Brain microvascular endothelial cell (primary cell): ENCODE measurements at regions not wholly inside any gene's neighbourhood (a gene's known extent, or its start where the extent isn't known, plus 50 kb on each side); places are given as distances from the start of the nearest gene placed in this dataset.

ENCODE experiments used
- DNase-seq: peaks from one replicate; pipeline ENCODE4 v3.0.0-alpha.2; 2020
- H3K27ac ChIP-seq: fragments of 250-450 bp; sonication (Bioruptor Pico); 2 replicates; pipeline ENCODE4 v1.5.1; 2020; ENCODE audit warnings: mild to moderate bottlenecking, moderate library complexity
- H3K27me3 ChIP-seq: fragments of 250-450 bp; sonication (Bioruptor Pico); replicated peaks from 2 replicates; pipeline ENCODE4 v1.5.1; 2020; ENCODE audit warnings: mild to moderate bottlenecking
- H3K36me3 ChIP-seq: fragments of 250-450 bp; sonication (Bioruptor Pico); replicated peaks from 2 replicates; pipeline ENCODE4 v1.5.1; 2020; ENCODE audit warnings: mild to moderate bottlenecking
- H3K4me3 ChIP-seq: 2 replicates; pipeline ENCODE4 v1.5.1; 2011; ENCODE audit warnings: low read depth, mild to moderate bottlenecking, control low read depth, low read length, moderate library complexity
- in situ Hi-C: cut with HindIII; loops from 2 replicates; pipeline ENCODE4 v1.10.0; 2017; ENCODE audit warnings: low sequenced_read_pairs, low pct_ligation_motif_present
- TF ChIP-seq, protein P1 (sequence below): IDR thresholded peaks from 2 replicates; pipeline ENCODE4 v1.5.1; 2011; ENCODE audit warnings: low read depth, mild to moderate bottlenecking, moderate library complexity, low read length, control low read depth, inconsistent platforms; ENCODE audit errors: missing control alignments

DNA sequence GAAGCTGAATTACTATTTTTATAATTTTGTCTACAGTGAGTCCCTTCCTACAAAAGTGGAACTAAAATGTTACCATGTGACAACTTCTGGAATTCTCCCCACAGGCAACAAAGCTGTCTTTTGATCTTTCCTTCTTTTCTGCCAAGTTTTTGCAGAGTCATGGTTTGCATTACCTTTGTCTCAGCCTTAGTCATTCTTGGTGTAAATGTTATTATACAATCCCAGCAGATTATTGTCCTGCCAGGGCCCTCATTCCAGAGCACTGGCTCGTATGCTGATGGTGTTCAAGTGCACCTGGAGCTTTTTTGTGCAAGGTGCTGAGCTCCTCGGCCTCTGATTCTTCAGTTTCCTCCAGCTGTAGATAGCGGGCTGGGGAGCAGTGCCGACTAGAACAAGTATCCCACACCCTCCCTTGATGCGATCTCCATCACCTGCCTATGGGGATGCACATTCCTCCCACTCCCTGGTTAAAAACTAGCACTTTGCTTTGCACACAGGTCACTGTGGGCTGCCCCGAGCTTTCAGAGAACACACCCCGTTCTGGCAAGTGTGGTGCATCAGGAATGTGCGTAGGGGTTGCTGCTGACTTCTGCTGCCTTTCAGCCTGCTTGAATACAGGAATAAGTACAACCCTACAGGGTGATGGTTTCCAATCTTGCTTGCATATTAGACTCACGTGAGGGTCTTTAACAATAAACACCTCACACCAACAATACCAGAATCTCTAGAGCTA is 263.6 kb downstream of the RNF144A start:
- no peaks in the 10 kb centered on the region for H3K27me3 ChIP-seq
- in situ Hi-C loops = no loop called here
- TF ChIP-seq, protein P1, sequence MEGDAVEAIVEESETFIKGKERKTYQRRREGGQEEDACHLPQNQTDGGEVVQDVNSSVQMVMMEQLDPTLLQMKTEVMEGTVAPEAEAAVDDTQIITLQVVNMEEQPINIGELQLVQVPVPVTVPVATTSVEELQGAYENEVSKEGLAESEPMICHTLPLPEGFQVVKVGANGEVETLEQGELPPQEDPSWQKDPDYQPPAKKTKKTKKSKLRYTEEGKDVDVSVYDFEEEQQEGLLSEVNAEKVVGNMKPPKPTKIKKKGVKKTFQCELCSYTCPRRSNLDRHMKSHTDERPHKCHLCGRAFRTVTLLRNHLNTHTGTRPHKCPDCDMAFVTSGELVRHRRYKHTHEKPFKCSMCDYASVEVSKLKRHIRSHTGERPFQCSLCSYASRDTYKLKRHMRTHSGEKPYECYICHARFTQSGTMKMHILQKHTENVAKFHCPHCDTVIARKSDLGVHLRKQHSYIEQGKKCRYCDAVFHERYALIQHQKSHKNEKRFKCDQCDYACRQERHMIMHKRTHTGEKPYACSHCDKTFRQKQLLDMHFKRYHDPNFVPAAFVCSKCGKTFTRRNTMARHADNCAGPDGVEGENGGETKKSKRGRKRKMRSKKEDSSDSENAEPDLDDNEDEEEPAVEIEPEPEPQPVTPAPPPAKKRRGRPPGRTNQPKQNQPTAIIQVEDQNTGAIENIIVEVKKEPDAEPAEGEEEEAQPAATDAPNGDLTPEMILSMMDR = no peak
- DNase-seq = no peak
- no peaks in the 10 kb centered on the region for H3K36me3 ChIP-seq
- no peak overlapping the region for H3K27ac ChIP-seq
- H3K4me3 ChIP-seq = no peak overlapping the region

DNA sequence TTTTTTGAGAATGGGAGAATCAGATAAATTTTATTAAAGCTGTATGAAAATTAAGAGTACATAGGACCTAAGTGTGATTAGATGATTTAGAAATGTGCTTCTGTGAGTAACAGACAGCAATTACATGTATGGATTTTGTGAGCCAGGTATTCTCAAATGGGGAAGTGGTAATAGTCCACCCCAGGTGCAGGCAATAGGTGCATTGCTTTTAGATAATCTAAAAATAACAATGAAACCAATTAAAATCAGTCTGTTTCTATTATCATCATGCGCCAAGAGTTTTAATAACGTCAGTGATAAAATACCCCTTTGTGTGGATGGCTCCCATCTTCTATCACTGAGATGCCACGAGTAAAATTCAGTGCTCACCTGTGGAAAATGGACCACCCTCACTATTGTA is 265.3 kb downstream of the RNF144A start:
- TF ChIP-seq, protein P1 = no peak
- in situ Hi-C loops = no loop called here
- no peaks in the 10 kb centered on the region for H3K27me3 ChIP-seq
- H3K4me3 ChIP-seq = no peak overlapping the region
- H3K36me3 ChIP-seq = no peaks in the 10 kb centered on the region
- H3K27ac ChIP-seq = no peak overlapping the region
- no peak for DNase-seq

DNA sequence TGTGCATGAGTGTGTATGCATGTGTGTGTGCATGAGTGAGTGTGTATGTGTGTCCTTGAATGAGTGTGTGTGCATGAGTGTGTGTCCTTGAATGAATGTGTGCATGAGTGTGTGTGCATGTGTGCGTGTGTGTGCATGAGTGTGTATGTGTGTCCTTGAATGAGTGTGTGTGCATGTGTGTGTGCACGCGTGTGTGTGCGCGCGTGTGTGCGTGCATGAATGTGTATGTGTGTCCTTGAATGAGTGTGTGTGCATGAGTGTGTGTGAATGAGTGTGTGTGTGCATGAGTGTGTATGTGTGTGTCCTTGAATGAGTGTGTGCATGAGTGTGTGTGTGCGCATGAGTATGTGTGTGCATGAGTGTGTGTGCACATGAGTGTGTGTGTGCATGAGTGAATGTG is 271.9 kb downstream of the RNF144A start:
- in situ Hi-C loops = no loop called here
- H3K36me3 ChIP-seq = no peaks in the 10 kb centered on the region

DNA sequence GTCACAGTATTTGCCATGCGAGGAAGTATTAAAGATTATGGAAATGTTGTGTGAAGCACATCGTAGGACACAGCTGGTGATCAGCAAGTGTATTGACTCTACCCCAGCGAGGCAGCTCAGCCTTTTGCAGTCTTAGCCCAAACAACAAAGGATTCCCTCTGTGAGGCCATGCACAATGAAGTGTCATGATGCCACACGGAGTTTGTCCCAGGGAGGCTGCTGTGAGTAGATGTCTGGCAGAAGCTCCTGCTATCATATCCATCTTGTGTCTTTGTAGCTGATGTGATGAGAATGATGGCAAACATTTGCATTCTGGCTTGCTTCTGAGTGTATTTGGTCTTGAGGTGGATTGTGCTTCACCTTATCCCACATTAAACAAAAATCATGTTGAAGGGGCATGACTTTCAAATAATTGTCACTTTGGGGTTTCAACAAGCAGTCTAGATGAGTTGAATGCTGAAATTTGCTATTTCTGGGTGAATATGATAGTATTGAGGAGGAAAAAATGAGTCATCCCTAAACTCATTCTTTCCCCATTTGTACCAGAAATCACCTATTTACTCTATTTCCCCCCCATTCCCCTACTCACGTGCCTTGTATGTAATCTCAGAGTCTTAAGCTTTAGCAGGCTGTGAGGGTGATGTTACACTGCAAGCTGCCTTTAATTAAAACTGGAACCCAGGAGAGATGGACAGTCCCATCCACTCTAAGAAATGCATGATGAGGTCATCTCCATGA is 273.5 kb downstream of the RNF144A start:
- DNase-seq = no peak
- in situ Hi-C loops = no loop called here
- TF ChIP-seq, protein P1 = no peak
- Histone ChIP-seq H3K27me3 (no peaks in the 10 kb centered on the region), H3K27ac (no peak overlapping the region), H3K4me3 (no peak overlapping the region), H3K36me3 (no peaks in the 10 kb centered on the region)

More for the DNA sequence above, 271.9 kb downstream of the RNF144A start:
- H3K27ac ChIP-seq = no peak overlapping the region
- H3K4me3 ChIP-seq = no peak overlapping the region
- no peak for DNase-seq
- H3K27me3 ChIP-seq = no peaks in the 10 kb centered on the region
- TF ChIP-seq, protein P1 = no peak

DNA sequence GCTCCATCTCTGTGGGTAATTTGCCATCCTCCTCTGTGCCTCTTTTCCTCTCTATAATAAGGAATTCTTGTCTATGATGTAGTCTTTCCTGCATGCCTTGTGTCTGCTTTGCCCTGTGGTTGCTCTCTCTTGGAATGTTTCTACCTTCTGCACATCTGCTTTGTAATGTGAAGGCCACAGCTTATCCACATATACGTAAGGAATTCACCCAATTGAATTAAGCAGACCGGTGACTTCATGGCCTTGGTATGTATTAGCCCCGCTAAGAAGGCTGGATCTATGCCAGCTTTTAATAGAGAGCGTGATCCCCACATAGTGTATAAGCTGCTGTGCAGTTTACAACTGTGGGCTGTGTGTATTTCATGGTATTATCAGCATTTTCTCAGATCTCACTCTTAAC is 274.7 kb downstream of the RNF144A start:
- Histone ChIP-seq H3K36me3 (no peaks in the 10 kb centered on the region), H3K4me3 (no peak overlapping the region), H3K27ac (peak overlapping the region; percentile 17), H3K27me3 (no peaks in the 10 kb centered on the region)
- peak; percentile 96 for DNase-seq
- in situ Hi-C loops = no loop called here
- TF ChIP-seq, protein P1 = no peak
